ENCODE measurements at regions not wholly inside any gene's neighbourhood (a gene's known extent, or its start where the extent isn't known, plus 50 kb on each side); places are given as distances from the start of the nearest gene placed in this dataset.

DNA sequence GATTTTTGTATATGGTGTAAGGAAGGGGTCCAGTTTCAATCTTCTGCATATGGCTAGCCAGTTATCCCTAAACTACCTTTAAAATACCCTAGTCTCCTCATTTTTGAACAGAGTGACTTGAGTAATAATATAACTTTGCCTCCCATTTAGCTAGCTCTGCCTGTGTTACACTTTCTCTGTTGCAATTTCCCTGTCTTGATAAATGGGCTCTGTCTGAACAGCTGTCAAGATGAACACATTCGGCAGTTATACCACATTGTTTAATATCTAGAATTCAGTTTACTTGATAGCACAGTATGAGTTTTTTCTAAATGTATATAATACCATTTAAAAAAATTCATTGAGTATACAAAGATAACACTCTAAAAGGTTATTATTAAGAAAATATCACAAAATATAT lies 562.9 kb upstream of the FTMT start:
- TF ChIP-seq, protein P1, sequence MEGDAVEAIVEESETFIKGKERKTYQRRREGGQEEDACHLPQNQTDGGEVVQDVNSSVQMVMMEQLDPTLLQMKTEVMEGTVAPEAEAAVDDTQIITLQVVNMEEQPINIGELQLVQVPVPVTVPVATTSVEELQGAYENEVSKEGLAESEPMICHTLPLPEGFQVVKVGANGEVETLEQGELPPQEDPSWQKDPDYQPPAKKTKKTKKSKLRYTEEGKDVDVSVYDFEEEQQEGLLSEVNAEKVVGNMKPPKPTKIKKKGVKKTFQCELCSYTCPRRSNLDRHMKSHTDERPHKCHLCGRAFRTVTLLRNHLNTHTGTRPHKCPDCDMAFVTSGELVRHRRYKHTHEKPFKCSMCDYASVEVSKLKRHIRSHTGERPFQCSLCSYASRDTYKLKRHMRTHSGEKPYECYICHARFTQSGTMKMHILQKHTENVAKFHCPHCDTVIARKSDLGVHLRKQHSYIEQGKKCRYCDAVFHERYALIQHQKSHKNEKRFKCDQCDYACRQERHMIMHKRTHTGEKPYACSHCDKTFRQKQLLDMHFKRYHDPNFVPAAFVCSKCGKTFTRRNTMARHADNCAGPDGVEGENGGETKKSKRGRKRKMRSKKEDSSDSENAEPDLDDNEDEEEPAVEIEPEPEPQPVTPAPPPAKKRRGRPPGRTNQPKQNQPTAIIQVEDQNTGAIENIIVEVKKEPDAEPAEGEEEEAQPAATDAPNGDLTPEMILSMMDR (IDR thresholded peaks at IDR 0.05) = no peak
- TF ChIP-seq RFX5 (IDR thresholded peaks at IDR 0.05) (no peak), MAFK (IDR thresholded peaks at IDR 0.05; ENCODE audit: partially characterized antibody) (no peak), HDAC2 (IDR thresholded peaks at IDR 0.05) (no peak), RAD21 (conservative IDR thresholded peaks at IDR 0.05 in 1 of 2, IDR thresholded peaks at IDR 0.05 in 1 of 2) (no peak), MYC (IDR thresholded peaks at IDR 0.05; ENCODE audit: borderline replicate concordance, low read length) (no peak), MAZ (IDR thresholded peaks at IDR 0.05; ENCODE audit: borderline replicate concordance, low read depth, low read length) (no peak)
- TF ChIP-seq, protein P2, sequence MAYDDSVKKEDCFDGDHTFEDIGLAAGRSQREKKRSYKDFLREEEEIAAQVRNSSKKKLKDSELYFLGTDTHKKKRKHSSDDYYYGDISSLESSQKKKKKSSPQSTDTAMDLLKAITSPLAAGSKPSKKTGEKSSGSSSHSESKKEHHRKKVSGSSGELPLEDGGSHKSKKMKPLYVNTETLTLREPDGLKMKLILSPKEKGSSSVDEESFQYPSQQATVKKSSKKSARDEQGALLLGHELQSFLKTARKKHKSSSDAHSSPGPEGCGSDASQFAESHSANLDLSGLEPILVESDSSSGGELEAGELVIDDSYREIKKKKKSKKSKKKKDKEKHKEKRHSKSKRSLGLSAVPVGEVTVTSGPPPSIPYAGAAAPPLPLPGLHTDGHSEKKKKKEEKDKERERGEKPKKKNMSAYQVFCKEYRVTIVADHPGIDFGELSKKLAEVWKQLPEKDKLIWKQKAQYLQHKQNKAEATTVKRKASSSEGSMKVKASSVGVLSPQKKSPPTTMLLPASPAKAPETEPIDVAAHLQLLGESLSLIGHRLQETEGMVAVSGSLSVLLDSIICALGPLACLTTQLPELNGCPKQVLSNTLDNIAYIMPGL (CRISPR knock-in tag; IDR thresholded peaks at IDR 0.05; ENCODE audit: borderline replicate concordance) = no peak
- TF ChIP-seq, protein P3, sequence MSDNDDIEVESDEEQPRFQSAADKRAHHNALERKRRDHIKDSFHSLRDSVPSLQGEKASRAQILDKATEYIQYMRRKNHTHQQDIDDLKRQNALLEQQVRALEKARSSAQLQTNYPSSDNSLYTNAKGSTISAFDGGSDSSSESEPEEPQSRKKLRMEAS (IDR thresholded peaks at IDR 0.05) = no peak
- TF ChIP-seq, protein P4, sequence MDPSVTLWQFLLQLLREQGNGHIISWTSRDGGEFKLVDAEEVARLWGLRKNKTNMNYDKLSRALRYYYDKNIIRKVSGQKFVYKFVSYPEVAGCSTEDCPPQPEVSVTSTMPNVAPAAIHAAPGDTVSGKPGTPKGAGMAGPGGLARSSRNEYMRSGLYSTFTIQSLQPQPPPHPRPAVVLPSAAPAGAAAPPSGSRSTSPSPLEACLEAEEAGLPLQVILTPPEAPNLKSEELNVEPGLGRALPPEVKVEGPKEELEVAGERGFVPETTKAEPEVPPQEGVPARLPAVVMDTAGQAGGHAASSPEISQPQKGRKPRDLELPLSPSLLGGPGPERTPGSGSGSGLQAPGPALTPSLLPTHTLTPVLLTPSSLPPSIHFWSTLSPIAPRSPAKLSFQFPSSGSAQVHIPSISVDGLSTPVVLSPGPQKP (IDR thresholded peaks at IDR 0.05; ENCODE audit: low read depth, low read length) = no peak
